ENCODE measurements at regions not wholly inside any gene's neighbourhood (a gene's known extent, or its start where the extent isn't known, plus 50 kb on each side); places are given as distances from the start of the nearest gene placed in this dataset.

DNA sequence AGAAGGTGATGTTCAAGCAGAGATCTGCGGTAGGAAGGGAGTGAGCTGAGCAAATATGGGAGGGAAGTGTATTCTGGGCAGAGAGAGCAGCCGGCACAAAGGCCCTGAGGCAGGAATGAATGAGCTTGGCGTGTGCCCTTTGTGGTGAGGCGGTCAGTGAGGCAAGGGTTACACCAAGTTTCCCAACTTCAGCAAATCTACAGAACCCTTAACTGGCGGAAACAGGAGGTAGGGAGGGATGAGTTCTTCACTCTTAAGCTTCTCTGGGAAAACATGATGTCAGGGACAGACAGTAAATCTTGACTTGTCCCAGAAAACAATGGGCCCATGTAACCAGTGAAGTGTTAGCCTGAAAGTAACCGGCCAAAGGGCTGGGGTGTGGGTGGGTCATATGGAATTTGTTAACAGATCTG lies 97.1 kb upstream of the PTPN1 start:
- no peak for DNase-seq

DNA sequence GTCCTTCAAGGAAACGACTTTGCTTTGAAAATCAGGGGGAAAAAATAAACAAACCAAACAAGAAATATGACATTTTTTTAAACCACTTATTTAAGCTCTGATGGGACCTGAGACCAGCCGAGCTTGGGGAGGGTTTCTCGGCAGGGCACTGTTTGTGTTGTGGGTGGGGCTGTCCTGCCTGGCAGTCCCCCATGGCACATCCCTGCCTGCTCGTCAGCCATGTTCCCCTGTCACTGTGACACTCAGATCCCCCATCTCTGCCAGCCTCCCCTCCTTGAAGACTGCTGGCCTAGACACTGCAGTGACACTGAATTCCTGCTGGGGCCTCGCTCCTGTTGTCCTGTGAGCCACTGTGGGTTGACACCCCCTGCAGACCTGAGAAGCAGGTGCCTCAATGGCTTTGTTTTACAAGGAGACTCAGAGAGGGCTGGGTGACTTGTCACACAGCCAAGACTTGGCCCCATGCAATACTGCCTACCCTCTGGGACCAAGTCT lies 95.1 kb upstream of the PTPN1 start:
- no peak for DNase-seq

GRCh38 chr20:50415516-50416268 lies 94.5 kb upstream of the PTPN1 start:
- peak; percentile 65 for DNase-seq

DNA sequence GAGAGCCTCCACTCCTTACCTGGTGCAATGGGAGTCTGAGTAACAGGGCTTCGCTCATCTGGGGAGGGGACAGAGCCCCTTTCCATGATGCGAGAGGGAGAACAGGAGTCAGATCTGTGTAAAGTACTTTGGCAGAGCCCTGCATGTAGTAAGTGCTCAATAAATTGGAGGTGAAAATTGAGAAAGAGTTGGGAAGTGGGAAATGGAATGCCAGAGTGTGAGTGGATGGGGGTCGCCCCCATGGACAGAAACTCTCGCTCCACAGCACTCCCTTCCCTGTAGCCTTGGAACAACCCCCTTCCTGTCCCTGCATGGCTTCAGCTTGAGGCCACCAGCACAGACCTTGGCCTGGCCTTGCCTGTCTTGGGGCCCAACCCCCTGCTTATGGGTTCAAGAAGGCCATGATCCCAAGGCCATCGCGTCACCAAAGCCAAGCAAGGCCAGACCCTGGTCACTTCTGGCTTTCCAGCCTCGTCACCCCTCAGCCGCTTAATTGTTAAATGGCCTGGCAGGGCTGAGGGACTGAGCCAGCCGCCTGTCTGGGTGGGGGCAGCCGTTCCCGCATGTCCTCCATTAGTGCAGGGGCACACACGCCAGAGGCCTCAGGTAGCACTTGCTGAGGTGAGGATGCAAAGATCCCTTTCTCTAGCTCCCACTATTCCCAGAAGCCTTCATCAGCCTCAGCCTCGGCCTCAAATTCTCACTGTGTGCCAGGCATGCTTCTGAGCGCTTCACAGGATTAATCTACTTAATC lies 93.7 kb upstream of the PTPN1 start:
- peak; percentile 52 for DNase-seq

DNA sequence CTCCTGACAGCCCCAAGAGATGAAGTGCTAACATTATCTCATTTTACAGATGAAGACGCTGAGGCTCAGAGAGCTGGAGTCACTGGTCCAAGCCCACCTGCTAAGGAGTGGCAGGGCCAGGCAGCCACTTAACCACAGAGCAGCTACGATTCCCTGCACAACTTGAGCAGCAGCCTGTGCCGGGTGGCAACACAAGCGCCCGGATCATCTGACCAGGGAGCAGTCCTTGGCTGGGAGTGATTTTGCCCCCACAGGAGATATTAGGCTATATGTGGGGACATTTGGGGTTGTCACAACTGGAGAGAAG lies 93.2 kb upstream of the PTPN1 start:
- no peak for DNase-seq

GRCh38 chr20:50417484-50418235 lies 92.5 kb upstream of the PTPN1 start:
- DNase-seq, result no peak

DNA sequence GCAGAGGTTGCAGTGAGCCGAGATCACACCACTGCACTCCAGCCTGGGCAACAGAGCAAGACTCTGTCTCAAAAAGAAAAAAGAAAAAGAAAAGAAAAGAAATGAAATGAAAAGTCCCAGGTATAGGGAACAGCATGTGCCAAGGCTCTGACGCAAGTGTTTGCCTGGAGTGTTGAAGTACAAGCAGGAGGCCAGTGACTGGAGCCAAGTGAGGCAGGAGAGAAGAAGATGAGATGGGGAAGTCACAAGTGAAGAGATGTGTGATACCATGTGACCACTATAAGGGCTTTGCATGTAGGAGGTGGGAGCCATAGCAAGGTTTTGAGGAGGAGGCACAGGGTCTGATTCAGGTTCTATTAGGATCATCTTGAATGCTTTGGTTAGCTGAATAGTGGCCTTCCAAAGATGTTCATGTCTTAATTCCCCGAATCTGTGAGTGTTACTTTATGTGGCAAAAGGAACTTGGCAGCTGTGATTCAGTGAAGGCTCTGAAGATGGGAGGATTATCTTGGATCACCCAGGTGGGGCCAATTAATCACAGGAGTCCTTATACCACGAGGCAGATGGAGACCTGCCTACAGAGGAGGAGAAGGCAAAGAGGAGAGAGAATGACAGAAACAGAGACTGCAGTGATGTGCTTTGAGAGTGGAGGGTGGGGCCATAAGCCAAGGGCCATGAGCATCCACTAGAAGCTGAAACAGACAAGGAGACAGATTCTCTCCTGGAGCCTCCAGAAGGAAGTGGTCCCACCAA lies 91.1 kb upstream of the PTPN1 start:
- no peak for DNase-seq

GRCh38 chr20:50420380-50420779 lies 89.8 kb upstream of the PTPN1 start:
- DNase-seq, result no peak

GRCh38 chr20:50421356-50422340 lies 88.5 kb upstream of the PTPN1 start:
- no peak for DNase-seq

DNA sequence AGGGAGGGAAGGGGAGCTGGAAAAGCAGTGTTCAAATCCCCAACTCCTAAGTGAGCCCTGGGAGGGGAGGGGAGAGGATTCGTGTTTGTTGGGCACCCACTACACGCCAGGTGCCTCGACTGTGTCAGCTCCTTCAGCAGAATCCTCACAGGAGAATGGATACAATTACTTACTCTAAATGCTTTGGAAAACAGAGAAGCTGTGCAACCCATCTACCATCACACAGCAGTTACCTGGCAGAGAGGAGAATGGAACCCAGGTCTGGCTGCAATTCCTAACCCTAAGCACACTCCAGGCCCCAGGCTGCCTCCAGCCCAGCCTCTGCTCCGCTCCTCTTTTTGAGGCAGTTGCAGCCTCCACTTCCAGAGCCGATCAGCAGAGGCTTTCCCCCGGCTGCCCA lies 86.4 kb upstream of the PTPN1 start:
- no peak for DNase-seq

- DNase-seq, result no peak
Observed at GRCh38 chr20:50425076-50425475, 85.1 kb upstream of the PTPN1 start.

DNA sequence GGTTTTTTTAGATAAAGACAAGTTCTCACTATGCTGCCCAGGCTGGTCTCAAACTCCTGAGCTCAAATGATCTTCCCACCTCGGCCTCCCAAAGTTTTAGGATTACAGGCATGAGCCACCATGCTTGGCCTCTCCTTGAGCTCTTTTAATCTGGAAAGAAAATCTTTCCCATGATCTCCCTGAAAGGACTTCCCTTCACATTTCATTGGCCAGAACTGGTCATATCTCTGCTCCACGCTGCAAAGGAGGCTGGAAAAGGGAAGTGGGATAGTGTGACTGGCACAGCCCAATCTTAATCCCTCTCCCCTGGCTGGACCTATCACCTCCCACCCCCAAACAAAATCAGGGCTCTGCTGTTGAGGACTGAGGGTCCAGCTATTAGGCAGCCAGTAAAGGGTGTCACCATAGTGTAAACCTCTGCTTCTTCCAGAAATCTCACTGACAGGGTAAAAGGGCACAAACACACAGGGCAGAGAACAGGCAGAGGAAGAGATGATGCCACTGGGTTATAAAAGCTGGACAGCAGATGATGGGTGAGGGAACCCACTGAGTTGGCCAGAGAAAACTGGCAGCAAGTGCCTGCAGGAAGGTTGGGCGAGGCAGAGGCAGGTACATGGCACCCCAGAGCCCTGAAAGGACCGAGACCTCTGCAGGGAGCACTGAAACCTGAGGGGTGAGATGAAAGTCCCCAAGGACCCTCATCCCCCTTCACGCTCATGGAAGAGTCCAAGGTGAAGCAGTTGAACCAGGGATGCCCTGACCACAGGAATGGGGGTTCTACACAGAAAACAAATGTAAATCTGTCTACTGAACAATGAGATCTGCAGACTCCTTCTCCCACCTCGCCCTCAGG lies 83.1 kb upstream of the PTPN1 start:
- DNase-seq, result no peak

GRCh38 chr20:50427719-50428083 lies 82.5 kb upstream of the PTPN1 start:
- no peak for DNase-seq

DNA sequence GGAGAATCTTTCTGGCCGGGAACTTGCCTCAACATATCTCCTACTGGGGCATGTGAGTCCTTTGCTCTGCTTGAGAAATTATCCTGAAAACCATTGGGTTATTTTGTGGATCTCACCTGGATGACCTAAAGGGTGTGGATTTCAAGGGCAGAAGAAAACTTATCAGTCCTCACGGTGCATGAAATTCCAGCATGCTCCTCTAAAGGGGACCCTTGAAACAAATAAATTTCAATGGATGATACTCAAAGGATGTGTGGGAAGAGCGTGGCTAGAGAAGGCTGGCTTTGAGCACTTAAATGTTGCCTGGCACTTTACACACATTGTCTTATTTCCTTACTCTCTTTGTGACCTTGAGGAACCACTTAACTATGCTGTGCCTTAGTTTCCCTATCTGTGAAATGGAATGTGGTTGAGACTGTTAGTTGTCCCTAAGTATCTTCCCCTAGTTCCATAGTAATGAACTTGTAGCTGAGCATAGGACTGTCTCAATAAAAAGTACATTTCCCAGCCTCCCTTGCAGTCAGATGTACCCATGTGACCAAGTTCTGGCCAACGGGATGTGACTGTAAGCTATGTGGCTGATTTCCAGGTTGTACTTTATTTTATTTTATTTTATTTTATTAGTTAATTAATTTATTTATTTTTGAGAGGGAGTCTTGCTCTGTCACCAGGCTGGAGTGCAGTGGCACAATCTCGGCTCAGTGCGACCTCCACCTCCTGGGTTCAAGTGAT lies 81.9 kb upstream of the PTPN1 start:
- DNase-seq, result no peak

GRCh38 chr20:50429412-50429811 lies 80.8 kb upstream of the PTPN1 start:
- DNase-seq, result no peak

- DNase-seq, result no peak
Observed at GRCh38 chr20:50431066-50431450, 79.1 kb upstream of the PTPN1 start.

DNA sequence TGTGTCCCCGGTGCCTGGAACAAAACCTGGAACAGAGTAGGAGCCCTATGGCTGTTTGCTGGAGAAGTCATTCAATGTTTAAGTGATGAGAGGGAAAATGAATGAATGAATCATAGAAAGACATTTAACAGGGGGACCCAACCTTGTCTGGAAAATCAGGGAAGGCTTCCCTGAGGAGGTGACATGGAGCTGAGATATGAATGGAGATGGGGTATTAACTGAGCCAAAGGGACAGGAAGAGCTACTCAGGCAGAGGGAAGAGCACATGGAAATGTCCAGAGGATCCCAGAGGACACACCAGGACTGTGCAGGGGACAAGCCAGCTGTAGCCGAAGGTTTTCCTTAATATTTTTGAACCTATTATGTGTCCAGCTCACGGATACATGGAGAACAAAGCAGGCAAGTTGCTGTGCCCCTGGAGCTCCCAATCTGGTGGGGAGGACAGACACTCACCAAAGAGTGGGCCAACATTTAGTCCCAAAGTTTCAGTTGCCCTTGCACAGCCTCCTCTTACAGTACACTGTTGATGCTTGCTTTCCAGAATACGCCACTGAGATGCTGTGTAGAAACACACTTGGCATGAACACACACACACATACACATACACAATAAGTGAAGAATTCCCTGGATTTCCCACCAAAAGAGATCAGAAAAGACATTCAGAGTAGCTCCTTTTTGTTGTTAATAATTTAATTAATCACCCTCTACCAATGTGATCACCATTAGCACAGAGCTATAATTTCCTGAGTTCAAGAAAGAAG lies 77.0 kb upstream of the PTPN1 start:
- DNase-seq, result no peak

DNA sequence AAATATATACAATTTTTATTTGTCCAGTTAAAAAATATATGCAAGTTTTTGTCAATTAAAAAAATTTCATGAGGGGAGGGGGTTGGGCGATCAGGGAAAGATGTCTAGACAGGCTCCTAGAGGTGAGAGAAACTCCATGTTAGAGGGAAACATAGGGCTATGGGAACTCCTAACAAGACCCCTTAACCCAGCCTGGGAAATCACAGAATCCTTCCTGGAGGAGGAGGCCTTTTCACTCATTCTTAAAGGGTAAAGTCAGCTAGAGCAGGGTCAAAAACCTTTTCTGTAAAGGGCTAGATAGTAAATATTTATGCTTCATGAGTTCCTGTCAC lies 75.9 kb upstream of the PTPN1 start:
- no peak for DNase-seq

GRCh38 chr20:50434653-50435396 lies 75.4 kb upstream of the PTPN1 start:
- DNase-seq, result no peak

Measured in eye (tissue), 1 donor.